GM23338 (cell line): ENCODE measurements at regions not wholly inside any gene's neighbourhood (a gene's known extent, or its start where the extent isn't known, plus 50 kb on each side); places are given as distances from the start of the nearest gene placed in this dataset.

Source experiments
- ATAC-seq: fragments of 200-7000 bp; cut with Tn5 transposase; 3 replicates; pipeline ENCODE4 v1.9.1; 2020
- DNase-seq: peaks from one replicate; pipeline ENCODE4 v3.0.0-alpha.2; 2015; ENCODE audit warnings: low spot score
- H2AFZ ChIP-seq: fragments of 200-600 bp; sonication (generic); 2 replicates; pipeline ENCODE4 v1.8.0; 2016; ENCODE audit warnings: antibody characterized with exemption, mild to moderate bottlenecking, moderate library complexity
- H3F3A ChIP-seq: fragments of 200-600 bp; sonication (generic); replicated peaks from 2 replicates; pipeline ENCODE4 v1.8.0; 2017; ENCODE audit warnings: antibody characterized with exemption, mixed run types, low read depth
- H3K27ac ChIP-seq: fragments of 200-600 bp; sonication (generic); 2 replicates; pipeline ENCODE4 v1.6.1; 2016; ENCODE audit warnings: low read depth
- H3K27me3 ChIP-seq: fragments of 200-600 bp; sonication (generic); 2 replicates; pipeline ENCODE4 v1.8.0; 2016; ENCODE audit warnings: mild to moderate bottlenecking, mixed run types, moderate library complexity; ENCODE audit not compliant: insufficient read depth
- H3K36me3 ChIP-seq: fragments of 200-600 bp; sonication (generic); 2 replicates; pipeline ENCODE4 v1.8.0; 2016; ENCODE audit warnings: mild to moderate bottlenecking; ENCODE audit not compliant: insufficient read depth
- H3K4me1 ChIP-seq: fragments of 200-600 bp; sonication (generic); 2 replicates; pipeline ENCODE4 v1.8.0; 2016; ENCODE audit warnings: mild to moderate bottlenecking, moderate library complexity; ENCODE audit not compliant: insufficient read depth
- H3K4me2 ChIP-seq: fragments of 200-600 bp; sonication (generic); 2 replicates; pipeline ENCODE4 v1.7.1; 2017; ENCODE audit warnings: mixed run types
- H3K4me3 ChIP-seq: fragments of 200-600 bp; sonication (generic); 2 replicates; pipeline ENCODE4 v1.6.1; 2016; ENCODE audit warnings: mixed run types
- H3K79me2 ChIP-seq: fragments of 200-600 bp; sonication (generic); replicated peaks from 2 replicates; pipeline ENCODE4 v1.8.0; 2017; ENCODE audit warnings: mild to moderate bottlenecking; ENCODE audit not compliant: insufficient read depth
- H3K9me2 ChIP-seq: fragments of 200-600 bp; sonication (generic); 2 replicates; pipeline ENCODE4 v1.8.0; 2017; ENCODE audit not compliant: insufficient read depth
- H4K20me1 ChIP-seq: fragments of 200-600 bp; sonication (generic); replicated peaks from 2 replicates; pipeline ENCODE4 v1.8.0; 2017; ENCODE audit warnings: mild to moderate bottlenecking; ENCODE audit not compliant: insufficient read depth
- H3K27ac Mint-ChIP-seq: 2 replicates; pipeline ENCODE4 v1.8.0; 2020; ENCODE audit warnings: inconsistent platforms, mild to moderate bottlenecking, moderate library complexity, mixed read lengths
- H3K27me3 Mint-ChIP-seq: 3 replicates; pipeline ENCODE4 v1.8.0; 2022; ENCODE audit warnings: low read depth, mild to moderate bottlenecking, moderate library complexity, mixed read lengths, inconsistent platforms; ENCODE audit not compliant: insufficient read depth, poor library complexity
- H3K36me3 Mint-ChIP-seq: 3 replicates; pipeline ENCODE4 v1.8.0; 2021; ENCODE audit warnings: low read depth, mild to moderate bottlenecking, inconsistent platforms, moderate library complexity, mixed read lengths
- H3K4me1 Mint-ChIP-seq: 3 replicates; pipeline ENCODE4 v1.8.0; 2020; ENCODE audit warnings: mild to moderate bottlenecking, inconsistent platforms, mixed read lengths
- H3K4me3 Mint-ChIP-seq: 3 replicates; pipeline ENCODE4 v1.8.0; 2021; ENCODE audit warnings: moderate library complexity, mild to moderate bottlenecking, inconsistent platforms, mixed read lengths
- H3K9me3 Mint-ChIP-seq: 3 replicates; pipeline ENCODE4 v1.8.0; 2020; ENCODE audit warnings: moderate library complexity, mild to moderate bottlenecking, inconsistent platforms, mixed read lengths
- CREB1 ChIP-seq: fragments of 250-450 bp; sonication (Bioruptor Pico); IDR thresholded peaks from 2 replicates; pipeline ENCODE4 v1.5.0; 2020; ENCODE audit warnings: low read depth, mild to moderate bottlenecking, moderate library complexity
- EZH2 ChIP-seq: fragments of 200-600 bp; sonication (generic); IDR thresholded peaks from one replicate; pipeline ENCODE4 v1.8.0; 2017; ENCODE audit warnings: antibody characterized with exemption, mild to moderate bottlenecking, low read depth; ENCODE audit not compliant: unreplicated experiment
- EZH2phosphoT487 ChIP-seq: fragments of 200-600 bp; sonication (generic); IDR thresholded peaks from one replicate; pipeline ENCODE4 v1.8.1; 2018; ENCODE audit warnings: antibody characterized with exemption; ENCODE audit not compliant: unreplicated experiment
- JUNB ChIP-seq: IDR thresholded peaks from one replicate; pipeline ENCODE4 v1.6.1; 2016; ENCODE audit warnings: antibody characterized with exemption; ENCODE audit not compliant: unreplicated experiment
- NANOG ChIP-seq: IDR thresholded peaks from 2 replicates; pipeline ENCODE4 v1.6.1; 2016; ENCODE audit warnings: antibody characterized with exemption, borderline replicate concordance
- POLR2AphosphoS5 ChIP-seq: IDR thresholded peaks from 2 replicates; pipeline ENCODE4 v1.6.1; 2016; ENCODE audit warnings: antibody characterized with exemption, low read depth
- STAT1 ChIP-seq: IDR thresholded peaks from one replicate; pipeline ENCODE4 v1.6.1; 2016; ENCODE audit warnings: antibody characterized with exemption; ENCODE audit not compliant: unreplicated experiment
- ZNF114 ChIP-seq: fragments of 250-450 bp; sonication (Bioruptor Pico); IDR thresholded peaks from 2 replicates; pipeline ENCODE4 v1.5.0; 2020; ENCODE audit warnings: mild to moderate bottlenecking, moderate library complexity
- ZNF331 ChIP-seq: fragments of 250-450 bp; sonication (Bioruptor Pico); IDR thresholded peaks from 2 replicates; pipeline ENCODE4 v1.5.0; 2020; ENCODE audit warnings: low read depth, mild to moderate bottlenecking, moderate library complexity
- TF ChIP-seq, protein P1 (sequence below): fragments of 250-450 bp; sonication (Bioruptor Pico); IDR thresholded peaks from 2 replicates; pipeline ENCODE4 v1.5.0; 2020; ENCODE audit warnings: mild to moderate bottlenecking, moderate library complexity
- TF ChIP-seq, protein P2 (sequence below): IDR thresholded peaks from 2 replicates; pipeline ENCODE4 v1.6.1; 2016; ENCODE audit warnings: antibody characterized with exemption
- TF ChIP-seq, protein P3 (sequence below), 2 experiments: fragments of 200-600 bp in 1 of 2; sonication (generic) in 1 of 2; conservative IDR thresholded peaks; 2 replicates each; pipeline versions ENCODE4 v1.5.1 to v1.6.1; 2016 to 2017; ENCODE audit warnings: antibody characterized with exemption in 2 of 2, low read depth in 2 of 2, mild to moderate bottlenecking in 2 of 2, moderate library complexity in 1 of 2
- TF ChIP-seq, protein P4 (sequence below): IDR thresholded peaks from one replicate; pipeline ENCODE4 v1.6.1; 2018; ENCODE audit warnings: antibody characterized with exemption; ENCODE audit not compliant: unreplicated experiment

DNA sequence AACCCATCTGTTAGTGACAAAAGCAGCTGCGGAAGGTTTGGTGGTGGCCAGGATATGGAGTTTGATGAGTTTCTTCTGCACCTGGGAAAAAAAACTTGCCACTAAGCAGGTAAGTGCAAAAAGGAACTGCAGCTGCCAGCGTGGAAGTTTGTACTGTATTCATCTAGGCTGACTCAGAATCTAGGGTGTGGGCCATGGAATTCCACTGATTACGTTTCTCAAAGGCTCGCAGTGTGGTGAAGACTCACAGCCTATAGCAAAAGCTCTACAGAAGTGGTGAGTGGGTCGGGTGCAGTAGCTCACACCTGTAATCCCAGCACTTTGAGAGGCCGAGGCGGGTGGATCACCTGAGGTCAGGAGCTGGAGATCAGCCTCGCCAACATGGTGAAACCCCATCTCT, 334.6 kb upstream of the GRM7 start:
- Histone ChIP-seq H3K36me3 (peaks cover 3% of the 10 kb centered on the region; the same call in 1 of the 2 replicates), H3K27me3 (no peaks in the 10 kb centered on the region), H3K9me2 (no peaks in the 10 kb centered on the region), H3K27ac (no peak overlapping the region), H3K4me1 (no peaks in the 10 kb centered on the region), H4K20me1 (no peaks in the 10 kb centered on the region), H3F3A (no peaks in the 10 kb centered on the region), H3K4me2 (no peak overlapping the region), H3K79me2 (no peaks in the 10 kb centered on the region), H3K4me3 (no peak overlapping the region), H2AFZ (no peak overlapping the region)
- Mint-ChIP-seq H3K27me3 (no peaks in the 10 kb centered on the region), H3K27ac (no peak overlapping the region), H3K4me1 (peaks cover 9% of the 10 kb centered on the region; the same call in 2 of the 3 replicates), H3K9me3 (peaks cover 74% of the 10 kb centered on the region), H3K4me3 (no peak overlapping the region), H3K36me3 (peaks cover 9% of the 10 kb centered on the region; the same call in 2 of the 3 replicates)
- DNase-seq (no peak), ATAC-seq (no peak)
- TF ChIP-seq STAT1, result no peak
- TF ChIP-seq JUNB, result no peak
- TF ChIP-seq, protein P1, sequence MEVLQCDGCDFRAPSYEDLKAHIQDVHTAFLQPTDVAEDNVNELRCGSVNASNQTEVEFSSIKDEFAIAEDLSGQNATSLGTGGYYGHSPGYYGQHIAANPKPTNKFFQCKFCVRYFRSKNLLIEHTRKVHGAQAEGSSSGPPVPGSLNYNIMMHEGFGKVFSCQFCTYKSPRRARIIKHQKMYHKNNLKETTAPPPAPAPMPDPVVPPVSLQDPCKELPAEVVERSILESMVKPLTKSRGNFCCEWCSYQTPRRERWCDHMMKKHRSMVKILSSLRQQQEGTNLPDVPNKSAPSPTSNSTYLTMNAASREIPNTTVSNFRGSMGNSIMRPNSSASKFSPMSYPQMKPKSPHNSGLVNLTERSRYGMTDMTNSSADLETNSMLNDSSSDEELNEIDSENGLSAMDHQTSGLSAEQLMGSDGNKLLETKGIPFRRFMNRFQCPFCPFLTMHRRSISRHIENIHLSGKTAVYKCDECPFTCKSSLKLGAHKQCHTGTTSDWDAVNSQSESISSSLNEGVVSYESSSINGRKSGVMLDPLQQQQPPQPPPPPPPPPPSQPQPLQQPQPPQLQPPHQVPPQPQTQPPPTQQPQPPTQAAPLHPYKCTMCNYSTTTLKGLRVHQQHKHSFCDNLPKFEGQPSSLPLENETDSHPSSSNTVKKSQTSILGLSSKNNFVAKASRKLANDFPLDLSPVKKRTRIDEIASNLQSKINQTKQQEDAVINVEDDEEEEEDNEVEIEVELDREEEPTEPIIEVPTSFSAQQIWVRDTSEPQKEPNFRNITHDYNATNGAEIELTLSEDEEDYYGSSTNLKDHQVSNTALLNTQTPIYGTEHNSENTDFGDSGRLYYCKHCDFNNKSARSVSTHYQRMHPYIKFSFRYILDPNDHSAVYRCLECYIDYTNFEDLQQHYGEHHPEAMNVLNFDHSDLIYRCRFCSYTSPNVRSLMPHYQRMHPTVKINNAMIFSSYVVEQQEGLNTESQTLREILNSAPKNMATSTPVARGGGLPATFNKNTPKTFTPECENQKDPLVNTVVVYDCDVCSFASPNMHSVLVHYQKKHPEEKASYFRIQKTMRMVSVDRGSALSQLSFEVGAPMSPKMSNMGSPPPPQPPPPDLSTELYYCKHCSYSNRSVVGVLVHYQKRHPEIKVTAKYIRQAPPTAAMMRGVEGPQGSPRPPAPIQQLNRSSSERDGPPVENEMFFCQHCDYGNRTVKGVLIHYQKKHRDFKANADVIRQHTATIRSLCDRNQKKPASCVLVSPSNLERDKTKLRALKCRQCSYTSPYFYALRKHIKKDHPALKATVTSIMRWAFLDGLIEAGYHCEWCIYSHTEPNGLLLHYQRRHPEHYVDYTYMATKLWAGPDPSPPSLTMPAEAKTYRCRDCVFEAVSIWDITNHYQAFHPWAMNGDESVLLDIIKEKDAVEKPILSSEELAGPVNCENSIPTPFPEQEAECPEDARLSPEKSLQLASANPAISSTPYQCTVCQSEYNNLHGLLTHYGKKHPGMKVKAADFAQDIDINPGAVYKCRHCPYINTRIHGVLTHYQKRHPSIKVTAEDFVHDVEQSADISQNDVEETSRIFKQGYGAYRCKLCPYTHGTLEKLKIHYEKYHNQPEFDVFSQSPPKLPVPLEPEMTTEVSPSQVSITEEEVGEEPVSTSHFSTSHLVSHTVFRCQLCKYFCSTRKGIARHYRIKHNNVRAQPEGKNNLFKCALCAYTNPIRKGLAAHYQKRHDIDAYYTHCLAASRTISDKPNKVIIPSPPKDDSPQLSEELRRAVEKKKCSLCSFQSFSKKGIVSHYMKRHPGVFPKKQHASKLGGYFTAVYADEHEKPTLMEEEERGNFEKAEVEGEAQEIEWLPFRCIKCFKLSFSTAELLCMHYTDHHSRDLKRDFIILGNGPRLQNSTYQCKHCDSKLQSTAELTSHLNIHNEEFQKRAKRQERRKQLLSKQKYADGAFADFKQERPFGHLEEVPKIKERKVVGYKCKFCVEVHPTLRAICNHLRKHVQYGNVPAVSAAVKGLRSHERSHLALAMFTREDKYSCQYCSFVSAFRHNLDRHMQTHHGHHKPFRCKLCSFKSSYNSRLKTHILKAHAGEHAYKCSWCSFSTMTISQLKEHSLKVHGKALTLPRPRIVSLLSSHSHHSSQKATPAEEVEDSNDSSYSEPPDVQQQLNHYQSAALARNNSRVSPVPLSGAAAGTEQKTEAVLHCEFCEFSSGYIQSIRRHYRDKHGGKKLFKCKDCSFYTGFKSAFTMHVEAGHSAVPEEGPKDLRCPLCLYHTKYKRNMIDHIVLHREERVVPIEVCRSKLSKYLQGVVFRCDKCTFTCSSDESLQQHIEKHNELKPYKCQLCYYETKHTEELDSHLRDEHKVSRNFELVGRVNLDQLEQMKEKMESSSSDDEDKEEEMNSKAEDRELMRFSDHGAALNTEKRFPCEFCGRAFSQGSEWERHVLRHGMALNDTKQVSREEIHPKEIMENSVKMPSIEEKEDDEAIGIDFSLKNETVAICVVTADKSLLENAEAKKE (CRISPR knock-in tag), result no peak
- TF ChIP-seq, protein P2, sequence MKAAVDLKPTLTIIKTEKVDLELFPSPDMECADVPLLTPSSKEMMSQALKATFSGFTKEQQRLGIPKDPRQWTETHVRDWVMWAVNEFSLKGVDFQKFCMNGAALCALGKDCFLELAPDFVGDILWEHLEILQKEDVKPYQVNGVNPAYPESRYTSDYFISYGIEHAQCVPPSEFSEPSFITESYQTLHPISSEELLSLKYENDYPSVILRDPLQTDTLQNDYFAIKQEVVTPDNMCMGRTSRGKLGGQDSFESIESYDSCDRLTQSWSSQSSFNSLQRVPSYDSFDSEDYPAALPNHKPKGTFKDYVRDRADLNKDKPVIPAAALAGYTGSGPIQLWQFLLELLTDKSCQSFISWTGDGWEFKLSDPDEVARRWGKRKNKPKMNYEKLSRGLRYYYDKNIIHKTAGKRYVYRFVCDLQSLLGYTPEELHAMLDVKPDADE, result no peak
- TF ChIP-seq EZH2phosphoT487, result no peak
- TF ChIP-seq EZH2, result no peak
- no peak for TF ChIP-seq ZNF331 (CRISPR knock-in tag)
- TF ChIP-seq NANOG, result no peak
- TF ChIP-seq ZNF114 (CRISPR knock-in tag), result no peak
- no peak for TF ChIP-seq POLR2AphosphoS5
- TF ChIP-seq, protein P3, sequence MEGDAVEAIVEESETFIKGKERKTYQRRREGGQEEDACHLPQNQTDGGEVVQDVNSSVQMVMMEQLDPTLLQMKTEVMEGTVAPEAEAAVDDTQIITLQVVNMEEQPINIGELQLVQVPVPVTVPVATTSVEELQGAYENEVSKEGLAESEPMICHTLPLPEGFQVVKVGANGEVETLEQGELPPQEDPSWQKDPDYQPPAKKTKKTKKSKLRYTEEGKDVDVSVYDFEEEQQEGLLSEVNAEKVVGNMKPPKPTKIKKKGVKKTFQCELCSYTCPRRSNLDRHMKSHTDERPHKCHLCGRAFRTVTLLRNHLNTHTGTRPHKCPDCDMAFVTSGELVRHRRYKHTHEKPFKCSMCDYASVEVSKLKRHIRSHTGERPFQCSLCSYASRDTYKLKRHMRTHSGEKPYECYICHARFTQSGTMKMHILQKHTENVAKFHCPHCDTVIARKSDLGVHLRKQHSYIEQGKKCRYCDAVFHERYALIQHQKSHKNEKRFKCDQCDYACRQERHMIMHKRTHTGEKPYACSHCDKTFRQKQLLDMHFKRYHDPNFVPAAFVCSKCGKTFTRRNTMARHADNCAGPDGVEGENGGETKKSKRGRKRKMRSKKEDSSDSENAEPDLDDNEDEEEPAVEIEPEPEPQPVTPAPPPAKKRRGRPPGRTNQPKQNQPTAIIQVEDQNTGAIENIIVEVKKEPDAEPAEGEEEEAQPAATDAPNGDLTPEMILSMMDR (conservative IDR thresholded peaks at IDR 0.05; ENCODE audit: low read depth in 2 of 2), result no peak
- TF ChIP-seq, protein P4, sequence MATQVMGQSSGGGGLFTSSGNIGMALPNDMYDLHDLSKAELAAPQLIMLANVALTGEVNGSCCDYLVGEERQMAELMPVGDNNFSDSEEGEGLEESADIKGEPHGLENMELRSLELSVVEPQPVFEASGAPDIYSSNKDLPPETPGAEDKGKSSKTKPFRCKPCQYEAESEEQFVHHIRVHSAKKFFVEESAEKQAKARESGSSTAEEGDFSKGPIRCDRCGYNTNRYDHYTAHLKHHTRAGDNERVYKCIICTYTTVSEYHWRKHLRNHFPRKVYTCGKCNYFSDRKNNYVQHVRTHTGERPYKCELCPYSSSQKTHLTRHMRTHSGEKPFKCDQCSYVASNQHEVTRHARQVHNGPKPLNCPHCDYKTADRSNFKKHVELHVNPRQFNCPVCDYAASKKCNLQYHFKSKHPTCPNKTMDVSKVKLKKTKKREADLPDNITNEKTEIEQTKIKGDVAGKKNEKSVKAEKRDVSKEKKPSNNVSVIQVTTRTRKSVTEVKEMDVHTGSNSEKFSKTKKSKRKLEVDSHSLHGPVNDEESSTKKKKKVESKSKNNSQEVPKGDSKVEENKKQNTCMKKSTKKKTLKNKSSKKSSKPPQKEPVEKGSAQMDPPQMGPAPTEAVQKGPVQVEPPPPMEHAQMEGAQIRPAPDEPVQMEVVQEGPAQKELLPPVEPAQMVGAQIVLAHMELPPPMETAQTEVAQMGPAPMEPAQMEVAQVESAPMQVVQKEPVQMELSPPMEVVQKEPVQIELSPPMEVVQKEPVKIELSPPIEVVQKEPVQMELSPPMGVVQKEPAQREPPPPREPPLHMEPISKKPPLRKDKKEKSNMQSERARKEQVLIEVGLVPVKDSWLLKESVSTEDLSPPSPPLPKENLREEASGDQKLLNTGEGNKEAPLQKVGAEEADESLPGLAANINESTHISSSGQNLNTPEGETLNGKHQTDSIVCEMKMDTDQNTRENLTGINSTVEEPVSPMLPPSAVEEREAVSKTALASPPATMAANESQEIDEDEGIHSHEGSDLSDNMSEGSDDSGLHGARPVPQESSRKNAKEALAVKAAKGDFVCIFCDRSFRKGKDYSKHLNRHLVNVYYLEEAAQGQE, result no peak
- TF ChIP-seq CREB1 (CRISPR knock-in tag), result no peak
